Left renal cortex interstitium (tissue), 4 donors: ENCODE measurements at regions not wholly inside any gene's neighbourhood (a gene's known extent, or its start where the extent isn't known, plus 50 kb on each side); places are given as distances from the start of the nearest gene placed in this dataset.
"Not testable (repeated sequence)": the region's sequence is repeated elsewhere in the genome, so short reads cannot be mapped to it uniquely, and the experiment has no call there.

Experiments
- DNase-seq, 4 donors: peaks; one replicate each; pipeline ENCODE4 v3.0.0-alpha.2; 2013; ENCODE audit warnings: low read depth in 4 of 4, low spot score in 2 of 4, missing footprints in 1 of 4

GRCh38 chr5:102154791-102155605, 141.1 kb downstream of the SLCO4C1 start:
- DNase-seq: not testable (repeated sequence)

- DNase-seq: no peak
Measured at GRCh38 chr5:102154291-102154690, 141.8 kb downstream of the SLCO4C1 start.

- DNase-seq: peak in 1 of 4 donors; percentile 13
Measured at GRCh38 chr5:102153003-102153759, 142.9 kb downstream of the SLCO4C1 start.

GRCh38 chr5:102139029-102139428, 157.1 kb downstream of the SLCO4C1 start:
- no peak for DNase-seq

GRCh38 chr5:102138243-102138653, 157.8 kb downstream of the SLCO4C1 start:
- DNase-seq: no peak

- no peak for DNase-seq
Measured at GRCh38 chr5:102130890-102131289, 165.2 kb downstream of the SLCO4C1 start.

GRCh38 chr5:102130386-102130785, 165.7 kb downstream of the SLCO4C1 start:
- DNase-seq: no peak

- no peak for DNase-seq
Measured at GRCh38 chr5:102119252-102119651, 176.8 kb downstream of the SLCO4C1 start.

GRCh38 chr5:102115736-102116135, 180.3 kb downstream of the SLCO4C1 start:
- DNase-seq: no peak

- no peak for DNase-seq
Measured at GRCh38 chr5:102114525-102115069, 181.5 kb downstream of the SLCO4C1 start.

- no peak for DNase-seq
Measured at GRCh38 chr5:102107865-102108264, 188.2 kb downstream of the SLCO4C1 start.

GRCh38 chr5:102106599-102106998, 189.5 kb downstream of the SLCO4C1 start:
- DNase-seq: no peak

- DNase-seq: peak in 1 of 4 donors; percentile 13
Measured at GRCh38 chr5:102099766-102100331, 196.2 kb downstream of the SLCO4C1 start.

- DNase-seq: not testable (repeated sequence)
Measured at GRCh38 chr5:102099083-102099482, 197.0 kb downstream of the SLCO4C1 start.

GRCh38 chr5:102098606-102099005, 197.5 kb downstream of the SLCO4C1 start:
- DNase-seq: not testable (repeated sequence)

- DNase-seq: no peak
Measured at GRCh38 chr5:102090770-102091169, 205.3 kb downstream of the SLCO4C1 start.

- DNase-seq: no peak
Measured at GRCh38 chr5:102089883-102090282, 206.2 kb downstream of the SLCO4C1 start.

- DNase-seq: no peak
Measured at GRCh38 chr5:102087906-102088305, 208.2 kb downstream of the SLCO4C1 start.

- no peak for DNase-seq
Measured at GRCh38 chr5:102080288-102080687, 215.8 kb downstream of the SLCO4C1 start.

GRCh38 chr5:102077920-102078319, 218.2 kb downstream of the SLCO4C1 start:
- no peak for DNase-seq

GRCh38 chr5:102069974-102070373, 226.1 kb downstream of the SLCO4C1 start:
- DNase-seq: no peak
